ENCODE measurements at regions not wholly inside any gene's neighbourhood (a gene's known extent, or its start where the extent isn't known, plus 50 kb on each side); places are given as distances from the start of the nearest gene placed in this dataset.

DNA sequence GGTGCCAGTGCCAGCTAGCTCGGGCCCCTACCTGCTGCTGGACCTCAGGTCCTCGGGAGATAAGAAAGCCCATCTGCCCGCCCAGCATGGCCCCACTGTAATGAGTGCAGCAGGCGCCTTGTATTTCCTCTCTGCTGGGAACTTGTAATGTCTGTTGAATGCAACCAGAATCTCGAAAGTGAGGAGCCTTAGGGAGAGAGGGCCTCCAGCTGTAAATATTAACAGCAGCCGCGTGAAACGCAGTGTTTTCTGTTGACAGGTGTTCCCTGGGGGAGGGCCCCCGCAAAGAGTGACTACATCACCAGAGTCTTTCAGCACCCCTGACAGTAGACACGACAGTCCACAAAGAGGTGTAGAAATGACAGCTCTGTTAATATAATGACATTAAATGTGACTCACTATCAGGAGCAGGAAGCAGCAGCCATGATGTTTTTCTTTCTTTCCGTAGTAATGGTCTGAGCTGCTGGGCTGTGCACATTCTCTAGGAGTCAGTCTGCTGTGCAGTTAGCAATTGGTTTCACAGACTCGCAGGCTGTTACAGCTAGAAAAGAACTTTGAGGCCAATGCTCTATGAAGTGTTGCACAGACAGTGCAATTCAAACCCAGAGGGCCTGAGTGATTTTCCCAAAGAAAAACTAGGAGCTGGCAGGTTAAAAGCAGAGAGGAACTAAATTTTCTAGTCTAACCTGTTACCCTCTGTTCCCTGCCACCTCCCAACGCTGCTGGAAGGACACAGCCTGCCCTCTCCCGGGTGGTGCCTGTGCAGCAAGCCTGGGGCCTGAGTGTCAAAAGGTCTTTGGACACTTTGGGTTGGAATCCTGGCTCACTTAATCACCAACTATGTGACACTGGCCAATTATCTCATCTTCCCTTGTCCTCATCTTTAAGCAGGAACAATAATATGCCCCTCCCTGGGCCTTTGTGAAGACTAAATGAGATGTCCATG is 58.6 kb upstream of the WASF3 start:
- TF ChIP-seq, protein P1, sequence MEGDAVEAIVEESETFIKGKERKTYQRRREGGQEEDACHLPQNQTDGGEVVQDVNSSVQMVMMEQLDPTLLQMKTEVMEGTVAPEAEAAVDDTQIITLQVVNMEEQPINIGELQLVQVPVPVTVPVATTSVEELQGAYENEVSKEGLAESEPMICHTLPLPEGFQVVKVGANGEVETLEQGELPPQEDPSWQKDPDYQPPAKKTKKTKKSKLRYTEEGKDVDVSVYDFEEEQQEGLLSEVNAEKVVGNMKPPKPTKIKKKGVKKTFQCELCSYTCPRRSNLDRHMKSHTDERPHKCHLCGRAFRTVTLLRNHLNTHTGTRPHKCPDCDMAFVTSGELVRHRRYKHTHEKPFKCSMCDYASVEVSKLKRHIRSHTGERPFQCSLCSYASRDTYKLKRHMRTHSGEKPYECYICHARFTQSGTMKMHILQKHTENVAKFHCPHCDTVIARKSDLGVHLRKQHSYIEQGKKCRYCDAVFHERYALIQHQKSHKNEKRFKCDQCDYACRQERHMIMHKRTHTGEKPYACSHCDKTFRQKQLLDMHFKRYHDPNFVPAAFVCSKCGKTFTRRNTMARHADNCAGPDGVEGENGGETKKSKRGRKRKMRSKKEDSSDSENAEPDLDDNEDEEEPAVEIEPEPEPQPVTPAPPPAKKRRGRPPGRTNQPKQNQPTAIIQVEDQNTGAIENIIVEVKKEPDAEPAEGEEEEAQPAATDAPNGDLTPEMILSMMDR (IDR thresholded peaks at IDR 0.05): peak in 2 of 4 experiments; percentile 11 to 19
- TF ChIP-seq POLR2A (IDR thresholded peaks at IDR 0.05) (no peak), POLR2AphosphoS5 (IDR thresholded peaks at IDR 0.05) (no peak)
